ENCODE measurements at regions not wholly inside any gene's neighbourhood (a gene's known extent, or its start where the extent isn't known, plus 50 kb on each side); places are given as distances from the start of the nearest gene placed in this dataset.

- CTCF ChIA-PET: no interaction called here
- POLR2A ChIA-PET: no interaction called here
These were observed 197.8 kb upstream of the MYT1L start for GRCh38 chr2:2528846-2529245.

GRCh38 chr2:2527148-2527547 lies 196.1 kb upstream of the MYT1L start:
- no peak for TF ChIP-seq CTCF (IDR thresholded peaks at IDR 0.05; ENCODE audit: control extremely low read depth, extremely low read depth, low read depth, missing control alignments)
- CTCF ChIA-PET: interaction anchor here (1.3 kb wide), 1 partner anchor 21 kb away, joined by 4 read pairs; no protein-coding TSS in a partner anchor
- POLR2A ChIA-PET: no interaction called here
- DNase-seq (ENCODE audit: extremely low spot score): no peak

More at GRCh38 chr2:2528846-2529245, 197.8 kb upstream of the MYT1L start:
- DNase-seq (ENCODE audit: extremely low spot score): no peak
- TF ChIP-seq CTCF (IDR thresholded peaks at IDR 0.05; ENCODE audit: control extremely low read depth, extremely low read depth, low read depth, missing control alignments): no peak

GRCh38 chr2:2524348-2524941 lies 193.4 kb upstream of the MYT1L start:
- ChIA-PET CTCF (no interaction called here), POLR2A (no interaction called here)
- DNase-seq (ENCODE audit: extremely low spot score): no peak
- no peak for TF ChIP-seq CTCF (IDR thresholded peaks at IDR 0.05; ENCODE audit: control extremely low read depth, extremely low read depth, low read depth, missing control alignments)

GRCh38 chr2:2523461-2524347 lies 192.6 kb upstream of the MYT1L start:
- no peak for DNase-seq (ENCODE audit: extremely low spot score)
- TF ChIP-seq CTCF (IDR thresholded peaks at IDR 0.05; ENCODE audit: control extremely low read depth, extremely low read depth, low read depth, missing control alignments): no peak
- ChIA-PET CTCF (no interaction called here), POLR2A (no interaction called here)

- CTCF ChIA-PET: interaction anchor here (0.7 kb wide), 1 partner anchor 20 kb away, joined by 3 read pairs; no protein-coding TSS in a partner anchor
These were observed 189.3 kb upstream of the MYT1L start for GRCh38 chr2:2520401-2520811.

GRCh38 chr2:2519381-2519780 lies 188.3 kb upstream of the MYT1L start:
- TF ChIP-seq CTCF (IDR thresholded peaks at IDR 0.05; ENCODE audit: control extremely low read depth, extremely low read depth, low read depth, missing control alignments): no peak
- DNase-seq (ENCODE audit: extremely low spot score): no peak
- CTCF ChIA-PET: no interaction called here

More at GRCh38 chr2:2520401-2520811, 189.3 kb upstream of the MYT1L start:
- no peak for DNase-seq (ENCODE audit: extremely low spot score)
- TF ChIP-seq CTCF (IDR thresholded peaks at IDR 0.05; ENCODE audit: control extremely low read depth, extremely low read depth, low read depth, missing control alignments): no peak
- POLR2A ChIA-PET: no interaction called here

More at GRCh38 chr2:2519381-2519780, 188.3 kb upstream of the MYT1L start:
- POLR2A ChIA-PET: no interaction called here
